Activated CD8-positive, alpha-beta T cell treated with anti-CD3 and anti-CD28 coated beads for 36 hours (primary cell): ENCODE measurements at regions not wholly inside any gene's neighbourhood (a gene's known extent, or its start where the extent isn't known, plus 50 kb on each side); places are given as distances from the start of the nearest gene placed in this dataset.

Source experiments
- ATAC-seq: fragments of 200-7000 bp; cut with Tn5 transposase; one replicate; pipeline ENCODE4 v1.10.0; 2021; ENCODE audit warnings: mild to moderate bottlenecking, moderate library complexity
- CTCF ChIA-PET: fragments of 350-600 bp; sonication (Branson Sonifier 250); formaldehyde crosslinking; loops from one replicate; lab custom pipeline; 2021; ENCODE audit warnings: antibody characterized with exemption; lab: Charles Lee
- POLR2A ChIA-PET: fragments of 350-600 bp; sonication (Branson Sonifier 250); formaldehyde crosslinking; loops from one replicate; lab custom pipeline; 2021; ENCODE audit warnings: antibody characterized with exemption; lab: Charles Lee
- DNase-seq: peaks from one replicate; pipeline ENCODE4 v3.0.0-alpha.2; 2020
- H3K27ac Mint-ChIP-seq: one replicate; pipeline ENCODE4 v1.8.0; 2021; ENCODE audit warnings: mild to moderate bottlenecking, mixed read lengths
- H3K27me3 Mint-ChIP-seq: one replicate; pipeline ENCODE4 v1.8.0; 2021; ENCODE audit warnings: mixed read lengths
- H3K36me3 Mint-ChIP-seq: one replicate; pipeline ENCODE4 v1.8.0; 2021; ENCODE audit warnings: low read depth, mixed read lengths
- H3K4me1 Mint-ChIP-seq: one replicate; pipeline ENCODE4 v1.8.0; 2021; ENCODE audit warnings: low read depth, mixed read lengths
- H3K4me3 Mint-ChIP-seq: one replicate; pipeline ENCODE4 v1.8.0; 2021; ENCODE audit warnings: mild to moderate bottlenecking, moderate library complexity, mixed read lengths
- H3K9me3 Mint-ChIP-seq: one replicate; pipeline ENCODE4 v1.8.0; 2021; ENCODE audit warnings: mixed read lengths
- CTCF ChIP-seq: fragments of 200-600 bp; IDR thresholded peaks from one replicate; pipeline ENCODE4 v1.8.0; 2022; ENCODE audit warnings: antibody characterized with exemption, mild to moderate bottlenecking
- intact Hi-C: fragments of 100-400 bp; cut with micrococcal nuclease; formaldehyde crosslinking; loops from one replicate; pipeline ENCODE4 v1.10.0; 2022

GRCh38 chr15:69929905-69930630, 167.6 kb downstream of the TLE3 start:
- Mint-ChIP-seq H3K27me3 (peaks cover 7% of the 10 kb centered on the region), H3K9me3 (peaks cover 6% of the 10 kb centered on the region), H3K4me1 (no peaks in the 10 kb centered on the region), H3K36me3 (no peaks in the 10 kb centered on the region), H3K4me3 (no peak overlapping the region), H3K27ac (no peak overlapping the region)
- ATAC-seq (no peak), DNase-seq (no peak)
- CTCF ChIA-PET: no interaction called here
- intact Hi-C loops: no loop called here
- POLR2A ChIA-PET: no interaction called here
- TF ChIP-seq CTCF: no peak

- intact Hi-C loops: no loop called here
- H3K36me3 Mint-ChIP-seq: no peaks in the 10 kb centered on the region
- no peak overlapping the region for H3K27ac Mint-ChIP-seq
- H3K9me3 Mint-ChIP-seq: peaks cover 3% of the 10 kb centered on the region
- TF ChIP-seq CTCF: no peak
- peaks cover 7% of the 10 kb centered on the region for H3K27me3 Mint-ChIP-seq
- H3K4me1 Mint-ChIP-seq: no peaks in the 10 kb centered on the region
- no peak for ATAC-seq
- H3K4me3 Mint-ChIP-seq: no peak overlapping the region
- ChIA-PET POLR2A (no interaction called here), CTCF (no interaction called here)
- DNase-seq: no peak
These were observed 167.0 kb downstream of the TLE3 start for GRCh38 chr15:69930754-69931153.

GRCh38 chr15:69931156-69931555, 166.6 kb downstream of the TLE3 start:
- DNase-seq (no peak), ATAC-seq (no peak)
- peaks cover 3% of the 10 kb centered on the region for H3K9me3 Mint-ChIP-seq
- ChIA-PET POLR2A (no interaction called here), CTCF (no interaction called here)
- no peak for TF ChIP-seq CTCF
- no peaks in the 10 kb centered on the region for H3K4me1 Mint-ChIP-seq
- no peaks in the 10 kb centered on the region for H3K36me3 Mint-ChIP-seq
- no peak overlapping the region for H3K4me3 Mint-ChIP-seq
- H3K27me3 Mint-ChIP-seq: peaks cover 7% of the 10 kb centered on the region
- intact Hi-C loops: no loop called here
- no peak overlapping the region for H3K27ac Mint-ChIP-seq

- ChIA-PET POLR2A (no interaction called here), CTCF (no interaction called here)
- no peak for TF ChIP-seq CTCF
- Mint-ChIP-seq H3K36me3 (no peaks in the 10 kb centered on the region), H3K27ac (no peak overlapping the region), H3K4me1 (no peaks in the 10 kb centered on the region), H3K9me3 (peaks cover 1% of the 10 kb centered on the region), H3K27me3 (peaks cover 7% of the 10 kb centered on the region), H3K4me3 (no peak overlapping the region)
- ATAC-seq (no peak), DNase-seq (no peak)
- intact Hi-C loops: no loop called here
These were observed 163.1 kb downstream of the TLE3 start for GRCh38 chr15:69934607-69935006.

- Mint-ChIP-seq H3K27me3 (no peaks in the 10 kb centered on the region), H3K4me1 (no peaks in the 10 kb centered on the region), H3K4me3 (no peak overlapping the region), H3K27ac (no peak overlapping the region), H3K9me3 (no peaks in the 10 kb centered on the region), H3K36me3 (no peaks in the 10 kb centered on the region)
- no peak for DNase-seq
- ChIA-PET POLR2A (no interaction called here), CTCF (no interaction called here)
- ATAC-seq: no peak
- no peak for TF ChIP-seq CTCF
- intact Hi-C loops: no loop called here
These were observed 157.9 kb downstream of the TLE3 start for GRCh38 chr15:69939513-69940440.
